Caco-2 (cell line): ENCODE measurements at regions not wholly inside any gene's neighbourhood (a gene's known extent, or its start where the extent isn't known, plus 50 kb on each side); places are given as distances from the start of the nearest gene placed in this dataset.

Source experiments
- BruUV-seq: library from RNA; stranded (reverse); fragments of 400-500 nt; replicated peaks from 2 replicates; lab custom pipeline; 2021; lab: Mats Ljungman, UMichigan
- CTCF ChIA-PET: fragments of 300-600 bp; sonication (Branson Sonifier 250); formaldehyde crosslinking; loops from one replicate; lab custom pipeline; 2022; ENCODE audit warnings: antibody characterized with exemption; lab: Charles Lee
- POLR2A ChIA-PET: fragments of 300-600 bp; sonication (Branson Sonifier 250); formaldehyde crosslinking; loops from one replicate; lab custom pipeline; 2022; ENCODE audit warnings: antibody characterized with exemption; lab: Charles Lee
- DNase-seq, 2 experiments: peaks; one replicate each; pipeline versions ENCODE4 v3.0.0 to v3.0.0-alpha.2; 2020 to 2022
- H3K27me3 ChIP-seq: replicated peaks from 2 replicates; pipeline ENCODE4 v1.6.0; 2011; ENCODE audit warnings: low read length; ENCODE audit not compliant: control insufficient read depth, insufficient read depth
- H3K36me3 ChIP-seq: 2 replicates; pipeline ENCODE4 v1.5.1; 2011; ENCODE audit warnings: low read length; ENCODE audit not compliant: control insufficient read depth, insufficient read depth
- H3K4me1 ChIP-seq: fragments of 250-450 bp; sonication (Bioruptor Pico); 2 replicates; pipeline ENCODE4 v1.5.1; 2020; ENCODE audit warnings: mild to moderate bottlenecking
- H3K4me3 ChIP-seq: 2 replicates; pipeline ENCODE4 v1.5.1; 2011; ENCODE audit warnings: low read depth, mild to moderate bottlenecking, control low read depth, low read length
- H3K9me3 ChIP-seq: fragments of 250-450 bp; sonication (Bioruptor Pico); 2 replicates; pipeline ENCODE4 v1.5.1; 2020; ENCODE audit warnings: mild to moderate bottlenecking, moderate library complexity
- H3K27ac Mint-ChIP-seq: one replicate; pipeline ENCODE4 v1.8.0; 2022; ENCODE audit warnings: mixed read lengths; ENCODE audit not compliant: unreplicated experiment
- H3K27me3 Mint-ChIP-seq: one replicate; pipeline ENCODE4 v1.8.0; 2022; ENCODE audit warnings: mixed read lengths; ENCODE audit not compliant: insufficient read depth, unreplicated experiment
- H3K36me3 Mint-ChIP-seq: one replicate; pipeline ENCODE4 v1.8.0; 2022; ENCODE audit warnings: mild to moderate bottlenecking, mixed read lengths; ENCODE audit not compliant: insufficient read depth, unreplicated experiment
- H3K4me1 Mint-ChIP-seq: one replicate; pipeline ENCODE4 v1.8.0; 2022; ENCODE audit warnings: low read depth, mixed read lengths; ENCODE audit not compliant: unreplicated experiment
- H3K4me3 Mint-ChIP-seq: one replicate; pipeline ENCODE4 v1.8.0; 2022; ENCODE audit warnings: mild to moderate bottlenecking, moderate library complexity, mixed read lengths; ENCODE audit not compliant: unreplicated experiment
- H3K9me3 Mint-ChIP-seq: one replicate; pipeline ENCODE4 v1.8.0; 2022; ENCODE audit warnings: mixed read lengths; ENCODE audit not compliant: unreplicated experiment
- intact Hi-C: fragments of 100-400 bp; cut with micrococcal nuclease; formaldehyde crosslinking; loops from one replicate; pipeline ENCODE4 v1.10.0; 2022; ENCODE audit not compliant: unreplicated experiment
- TF ChIP-seq, protein P1 (sequence below), 2 experiments: fragments of 200-600 bp in 1 of 2; IDR thresholded peaks; 1 replicate in 1 of 2; 2 replicates in 1 of 2; pipeline versions ENCODE4 v1.5.1 to v1.8.0; 2011 to 2022; ENCODE audit warnings: antibody characterized with exemption in 1 of 2, control low read depth in 1 of 2, inconsistent platforms in 1 of 2, low read depth in 1 of 2, low read length in 1 of 2, mild to moderate bottlenecking in 1 of 2, moderate library complexity in 1 of 2; ENCODE audit not compliant: insufficient read depth in 1 of 2, severe bottlenecking in 1 of 2, unreplicated experiment in 1 of 2

DNA sequence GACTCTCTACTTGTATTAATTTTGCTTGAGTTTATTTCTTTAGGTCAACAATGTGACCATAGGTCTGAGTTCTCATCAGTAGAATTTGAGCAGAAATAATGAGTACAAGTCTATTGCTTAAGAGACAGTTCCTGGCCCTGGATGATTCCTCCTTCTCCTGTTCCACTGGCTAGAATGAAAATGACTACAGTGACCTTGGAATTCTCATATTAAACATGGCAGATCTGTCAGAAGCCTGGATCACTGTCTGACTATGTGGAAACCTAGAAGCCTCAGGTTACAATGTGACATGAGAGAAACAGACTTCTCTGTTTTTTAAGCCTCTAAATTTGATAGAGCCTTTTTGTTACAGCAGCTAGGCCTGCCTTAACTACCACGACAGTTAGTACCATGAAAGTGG is 82.9 kb upstream of the MED14 start:
- no peak for DNase-seq
- BruUV-seq = no TSS peak
- Mint-ChIP-seq H3K4me3 (no peak overlapping the region), H3K27ac (no peak overlapping the region), H3K27me3 (no peaks in the 10 kb centered on the region), H3K4me1 (no peaks in the 10 kb centered on the region), H3K9me3 (no peaks in the 10 kb centered on the region), H3K36me3 (no peaks in the 10 kb centered on the region)
- ChIA-PET CTCF (no interaction called here), POLR2A (no interaction called here)
- TF ChIP-seq, protein P1, sequence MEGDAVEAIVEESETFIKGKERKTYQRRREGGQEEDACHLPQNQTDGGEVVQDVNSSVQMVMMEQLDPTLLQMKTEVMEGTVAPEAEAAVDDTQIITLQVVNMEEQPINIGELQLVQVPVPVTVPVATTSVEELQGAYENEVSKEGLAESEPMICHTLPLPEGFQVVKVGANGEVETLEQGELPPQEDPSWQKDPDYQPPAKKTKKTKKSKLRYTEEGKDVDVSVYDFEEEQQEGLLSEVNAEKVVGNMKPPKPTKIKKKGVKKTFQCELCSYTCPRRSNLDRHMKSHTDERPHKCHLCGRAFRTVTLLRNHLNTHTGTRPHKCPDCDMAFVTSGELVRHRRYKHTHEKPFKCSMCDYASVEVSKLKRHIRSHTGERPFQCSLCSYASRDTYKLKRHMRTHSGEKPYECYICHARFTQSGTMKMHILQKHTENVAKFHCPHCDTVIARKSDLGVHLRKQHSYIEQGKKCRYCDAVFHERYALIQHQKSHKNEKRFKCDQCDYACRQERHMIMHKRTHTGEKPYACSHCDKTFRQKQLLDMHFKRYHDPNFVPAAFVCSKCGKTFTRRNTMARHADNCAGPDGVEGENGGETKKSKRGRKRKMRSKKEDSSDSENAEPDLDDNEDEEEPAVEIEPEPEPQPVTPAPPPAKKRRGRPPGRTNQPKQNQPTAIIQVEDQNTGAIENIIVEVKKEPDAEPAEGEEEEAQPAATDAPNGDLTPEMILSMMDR (IDR thresholded peaks at IDR 0.05; ENCODE audit: insufficient read depth in 1 of 2, low read depth in 1 of 2, low read length in 1 of 2, severe bottlenecking in 1 of 2, unreplicated experiment in 1 of 2) = no peak
- H3K9me3 ChIP-seq = no peaks in the 10 kb centered on the region
- intact Hi-C loops = no loop called here
- H3K27me3 ChIP-seq = no peaks in the 10 kb centered on the region
- no peaks in the 10 kb centered on the region for H3K4me1 ChIP-seq
- H3K4me3 ChIP-seq = no peak overlapping the region
- no peaks in the 10 kb centered on the region for H3K36me3 ChIP-seq

DNA sequence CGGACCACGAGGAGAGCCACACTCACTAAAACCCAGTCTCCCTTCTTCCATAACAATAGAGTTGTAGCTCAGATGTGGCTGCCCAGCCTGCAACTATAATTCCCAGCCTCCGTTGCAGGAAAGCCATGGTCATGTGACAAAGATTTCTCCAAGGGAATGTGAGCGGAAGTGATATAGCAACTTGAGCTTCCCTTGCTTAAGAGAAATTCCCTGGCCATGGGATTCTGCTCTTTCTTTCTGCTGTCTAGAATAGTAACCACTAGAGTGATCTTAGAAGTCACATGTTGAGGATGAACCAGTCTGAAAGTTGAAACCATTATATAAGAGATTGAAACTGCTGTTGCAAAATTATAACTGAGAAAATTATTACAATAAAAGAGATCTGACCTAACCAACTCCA is 86.4 kb upstream of the MED14 start:
- H3K9me3 ChIP-seq = no peaks in the 10 kb centered on the region
- peaks cover 5% of the 10 kb centered on the region for H3K9me3 Mint-ChIP-seq
- H3K27ac Mint-ChIP-seq = no peak overlapping the region
- no peaks in the 10 kb centered on the region for H3K36me3 Mint-ChIP-seq
- TF ChIP-seq, protein P1 (IDR thresholded peaks at IDR 0.05; ENCODE audit: insufficient read depth in 1 of 2, low read depth in 1 of 2, low read length in 1 of 2, severe bottlenecking in 1 of 2, unreplicated experiment in 1 of 2) = no peak
- H3K4me1 Mint-ChIP-seq = no peaks in the 10 kb centered on the region
- H3K36me3 ChIP-seq = no peaks in the 10 kb centered on the region
- H3K27me3 ChIP-seq = no peaks in the 10 kb centered on the region
- H3K27me3 Mint-ChIP-seq = no peaks in the 10 kb centered on the region
- CTCF ChIA-PET = no interaction called here
- no TSS peak for BruUV-seq
- peaks cover 4% of the 10 kb centered on the region; the same call in 1 of the 2 replicates for H3K4me1 ChIP-seq
- intact Hi-C loops = no loop called here
- no peak for DNase-seq
- H3K4me3 Mint-ChIP-seq = no peak overlapping the region
- POLR2A ChIA-PET = no interaction called here
- no peak overlapping the region for H3K4me3 ChIP-seq

GRCh38 chrX:40827331-40827730 is 92.0 kb upstream of the MED14 start:
- no peaks in the 10 kb centered on the region for H3K9me3 ChIP-seq
- no peak overlapping the region for H3K4me3 ChIP-seq
- Mint-ChIP-seq H3K4me1 (no peaks in the 10 kb centered on the region), H3K27ac (no peak overlapping the region), H3K4me3 (no peak overlapping the region), H3K27me3 (no peaks in the 10 kb centered on the region), H3K36me3 (no peaks in the 10 kb centered on the region), H3K9me3 (peaks cover 5% of the 10 kb centered on the region)
- no peaks in the 10 kb centered on the region for H3K36me3 ChIP-seq
- no TSS peak for BruUV-seq
- ChIA-PET POLR2A (no interaction called here), CTCF (no interaction called here)
- TF ChIP-seq, protein P1 (IDR thresholded peaks at IDR 0.05; ENCODE audit: insufficient read depth in 1 of 2, low read depth in 1 of 2, low read length in 1 of 2, severe bottlenecking in 1 of 2, unreplicated experiment in 1 of 2) = no peak
- H3K4me1 ChIP-seq = peaks cover 10% of the 10 kb centered on the region; the same call in 1 of the 2 replicates
- no peaks in the 10 kb centered on the region for H3K27me3 ChIP-seq
- DNase-seq = no peak
- intact Hi-C loops = no loop called here
